Esophagus (tissue), 2 donors: ENCODE measurements at regions not wholly inside any gene's neighbourhood (a gene's known extent, or its start where the extent isn't known, plus 50 kb on each side); places are given as distances from the start of the nearest gene placed in this dataset.

ENCODE experiments used
- H3K27ac ChIP-seq, 2 donors: one replicate each; pipeline ENCODE4 v1.5.1; 2013; ENCODE audit warnings: low read depth in 2 of 2, mild to moderate bottlenecking in 2 of 2, inconsistent platforms in 1 of 2, low read length in 1 of 2, moderate library complexity in 1 of 2
- H3K27me3 ChIP-seq, 2 donors: one replicate each; pipeline ENCODE4 v1.6.1; 2013; ENCODE audit warnings: low read length in 2 of 2, control low read depth in 1 of 2, mild to moderate bottlenecking in 1 of 2; ENCODE audit not compliant: insufficient read depth in 2 of 2, control insufficient read depth in 1 of 2
- H3K36me3 ChIP-seq, 2 donors: one replicate each; pipeline ENCODE4 v1.6.1; 2013; ENCODE audit warnings: low read length in 1 of 2; ENCODE audit not compliant: control insufficient read depth in 2 of 2, insufficient read depth in 2 of 2
- H3K4me1 ChIP-seq, 2 donors: one replicate each; pipeline ENCODE4 v1.6.1; 2013; ENCODE audit warnings: low read length in 1 of 2; ENCODE audit not compliant: control insufficient read depth in 2 of 2, insufficient read depth in 2 of 2
- H3K4me3 ChIP-seq, 2 donors: one replicate each; pipeline ENCODE4 v1.5.1; 2013; ENCODE audit warnings: low read length in 2 of 2, mild to moderate bottlenecking in 2 of 2, low read depth in 1 of 2, moderate library complexity in 1 of 2
- H3K9me3 ChIP-seq, 2 donors: one replicate each; pipeline ENCODE4 v1.6.1; 2013; ENCODE audit warnings: mild to moderate bottlenecking in 2 of 2, low read depth in 1 of 2, low read length in 1 of 2, moderate library complexity in 1 of 2; ENCODE audit not compliant: control insufficient read depth in 2 of 2, insufficient read depth in 1 of 2
- WGBS, 2 donors: extraction: QIAGEN DNeasy Blood & Tissue Kit; methylation state at CpG; one replicate each; pipeline ENCODE4 v1.1.7; 2013; 5-methylcytosine and 5-hydroxymethylcytosine counted together
- donor health status: healthy with polysubstance abuse.
- donor health status: Bipolar disorder and iron deficiency.

GRCh38 chrX:7720519-7720918 is 122.5 kb upstream of the VCX start:
- Histone ChIP-seq H3K27me3 (no peaks in the 10 kb centered on the region), H3K36me3 (no peaks in the 10 kb centered on the region), H3K4me1 (no peaks in the 10 kb centered on the region), H3K4me3 (no peak overlapping the region), H3K27ac (no peak overlapping the region), H3K9me3 (no peaks in the 10 kb centered on the region)

GRCh38 chrX:7714351-7714750 is 128.6 kb upstream of the VCX start:
- 10 to 37% methylated on average over 2 of the region's 2 CpGs for WGBS, 2 donors
- H3K4me1 ChIP-seq, result no peaks in the 10 kb centered on the region
- H3K27me3 ChIP-seq, result no peaks in the 10 kb centered on the region

GRCh38 chrX:7711167-7711566 is 131.8 kb upstream of the VCX start:
- Histone ChIP-seq H3K4me3 (no peak overlapping the region), H3K27me3 (no peaks in the 10 kb centered on the region), H3K27ac (no peak overlapping the region), H3K9me3 (no peaks in the 10 kb centered on the region), H3K4me1 (no peaks in the 10 kb centered on the region), H3K36me3 (no peaks in the 10 kb centered on the region)

More at GRCh38 chrX:7714351-7714750, 128.6 kb upstream of the VCX start:
- Histone ChIP-seq H3K9me3 (no peaks in the 10 kb centered on the region), H3K27ac (no peak overlapping the region), H3K4me3 (no peak overlapping the region), H3K36me3 (no peaks in the 10 kb centered on the region)

GRCh38 chrX:7709845-7710244 is 133.1 kb upstream of the VCX start:
- no peaks in the 10 kb centered on the region for H3K27me3 ChIP-seq
- no peaks in the 10 kb centered on the region for H3K36me3 ChIP-seq
- no peak overlapping the region for H3K27ac ChIP-seq
- H3K4me1 ChIP-seq, result no peaks in the 10 kb centered on the region
- H3K9me3 ChIP-seq, result no peaks in the 10 kb centered on the region
- H3K4me3 ChIP-seq, result no peak overlapping the region
- 59 to 62% methylated on average over 4 of the region's 4 CpGs for WGBS, 2 donors

- Histone ChIP-seq H3K4me3 (no peak overlapping the region), H3K4me1 (no peaks in the 10 kb centered on the region), H3K27me3 (no peaks in the 10 kb centered on the region), H3K27ac (no peak overlapping the region), H3K36me3 (no peaks in the 10 kb centered on the region), H3K9me3 (no peaks in the 10 kb centered on the region)
Measured at GRCh38 chrX:7706032-7706431, 136.9 kb upstream of the VCX start.

GRCh38 chrX:7704205-7704604 is 138.8 kb upstream of the VCX start:
- Histone ChIP-seq H3K27ac (no peak overlapping the region), H3K9me3 (no peaks in the 10 kb centered on the region), H3K27me3 (no peaks in the 10 kb centered on the region), H3K36me3 (no peaks in the 10 kb centered on the region), H3K4me3 (no peak overlapping the region), H3K4me1 (no peaks in the 10 kb centered on the region)
- WGBS, 2 donors, result 81 to 86% methylated on average over 4 of the region's 4 CpGs

- no peak overlapping the region for H3K27ac ChIP-seq
- no peaks in the 10 kb centered on the region for H3K27me3 ChIP-seq
- WGBS, 2 donors, result 48 to 81% methylated on average over 2 of the region's 2 CpGs
- H3K4me3 ChIP-seq, result no peak overlapping the region
- H3K9me3 ChIP-seq, result no peaks in the 10 kb centered on the region
- H3K36me3 ChIP-seq, result no peaks in the 10 kb centered on the region
- H3K4me1 ChIP-seq, result no peaks in the 10 kb centered on the region
Measured at GRCh38 chrX:7698248-7698647, 144.7 kb upstream of the VCX start.

- no peak overlapping the region for H3K4me3 ChIP-seq
- no peaks in the 10 kb centered on the region for H3K4me1 ChIP-seq
- H3K36me3 ChIP-seq, result no peaks in the 10 kb centered on the region
- H3K27me3 ChIP-seq, result no peaks in the 10 kb centered on the region
- WGBS, 2 donors, result 40 to 42% methylated on average over 8 of the region's 8 CpGs
- no peaks in the 10 kb centered on the region for H3K9me3 ChIP-seq
- no peak overlapping the region for H3K27ac ChIP-seq
Measured at GRCh38 chrX:7690842-7691241, 152.1 kb upstream of the VCX start.

- no peak overlapping the region for H3K4me3 ChIP-seq
- no peaks in the 10 kb centered on the region for H3K9me3 ChIP-seq
- no peaks in the 10 kb centered on the region for H3K36me3 ChIP-seq
- H3K27me3 ChIP-seq, result no peaks in the 10 kb centered on the region
- H3K27ac ChIP-seq, result no peak overlapping the region
- 59 to 63% methylated on average over 4 of the region's 4 CpGs for WGBS, 2 donors
- H3K4me1 ChIP-seq, result no peaks in the 10 kb centered on the region
Measured at GRCh38 chrX:7689791-7690412, 153.1 kb upstream of the VCX start.

- Histone ChIP-seq H3K27ac (no peak overlapping the region), H3K9me3 (no peaks in the 10 kb centered on the region), H3K4me3 (no peak overlapping the region), H3K36me3 (no peaks in the 10 kb centered on the region), H3K27me3 (no peaks in the 10 kb centered on the region), H3K4me1 (no peaks in the 10 kb centered on the region)
- 71 to 73% methylated on average over 4 of the region's 4 CpGs for WGBS, 2 donors
Measured at GRCh38 chrX:7680181-7680580, 162.8 kb upstream of the VCX start.
